ENCODE measurements at regions not wholly inside any gene's neighbourhood (a gene's known extent, or its start where the extent isn't known, plus 50 kb on each side); places are given as distances from the start of the nearest gene placed in this dataset.

- no peak for TF ChIP-seq POLR2A (IDR thresholded peaks at IDR 0.05; ENCODE audit: extremely low read depth, insufficient read length)
- no peak for TF ChIP-seq MAX (IDR thresholded peaks at IDR 0.05; ENCODE audit: low read depth, low read length)
- no peak for TF ChIP-seq CTCF (IDR thresholded peaks at IDR 0.05; ENCODE audit: low read depth, low read length)
- TF ChIP-seq MYC (IDR thresholded peaks at IDR 0.05; ENCODE audit: low read depth, low read length): no peak
- H3K4me3 ChIP-seq (ENCODE audit: low read depth, low read length): no peak overlapping the region
- DNase-seq (ENCODE audit: low read depth): no peak
Observed at GRCh38 chr2:6639929-6640620, 225.6 kb downstream of the CMPK2 start.

GRCh38 chr2:6640621-6641015, 225.1 kb downstream of the CMPK2 start:
- no peak overlapping the region for H3K4me3 ChIP-seq (ENCODE audit: low read depth, low read length)
- TF ChIP-seq CTCF (IDR thresholded peaks at IDR 0.05; ENCODE audit: low read depth, low read length) (no peak), POLR2A (IDR thresholded peaks at IDR 0.05; ENCODE audit: extremely low read depth, insufficient read length) (no peak)
- DNase-seq (ENCODE audit: low read depth): no peak

- TF ChIP-seq MYC (IDR thresholded peaks at IDR 0.05; ENCODE audit: low read depth, low read length) (no peak), CTCF (IDR thresholded peaks at IDR 0.05; ENCODE audit: low read depth, low read length) (no peak)
- H3K4me3 ChIP-seq (ENCODE audit: low read depth, low read length): no peak overlapping the region
- no peak for DNase-seq (ENCODE audit: low read depth)
Observed at GRCh38 chr2:6641956-6642355, 223.8 kb downstream of the CMPK2 start.

GRCh38 chr2:6644261-6644660, 221.4 kb downstream of the CMPK2 start:
- no peak for TF ChIP-seq POLR2A (IDR thresholded peaks at IDR 0.05; ENCODE audit: extremely low read depth, insufficient read length)
- no peak for TF ChIP-seq MYC (IDR thresholded peaks at IDR 0.05; ENCODE audit: low read depth, low read length)
- TF ChIP-seq CTCF (IDR thresholded peaks at IDR 0.05; ENCODE audit: low read depth, low read length): no peak
- no peak for TF ChIP-seq MAX (IDR thresholded peaks at IDR 0.05; ENCODE audit: low read depth, low read length)
- no peak for DNase-seq (ENCODE audit: low read depth)
- H3K4me3 ChIP-seq (ENCODE audit: low read depth, low read length): no peak overlapping the region

GRCh38 chr2:6645004-6645403, 220.7 kb downstream of the CMPK2 start:
- no peak for DNase-seq (ENCODE audit: low read depth)

More at GRCh38 chr2:6645004-6645403, 220.7 kb downstream of the CMPK2 start:
- H3K4me3 ChIP-seq (ENCODE audit: low read depth, low read length): no peak overlapping the region
- TF ChIP-seq CTCF (IDR thresholded peaks at IDR 0.05; ENCODE audit: low read depth, low read length): no peak
- no peak for TF ChIP-seq MYC (IDR thresholded peaks at IDR 0.05; ENCODE audit: low read depth, low read length)
- no peak for TF ChIP-seq POLR2A (IDR thresholded peaks at IDR 0.05; ENCODE audit: extremely low read depth, insufficient read length)
- TF ChIP-seq MAX (IDR thresholded peaks at IDR 0.05; ENCODE audit: low read depth, low read length): no peak
